ENCODE measurements at regions not wholly inside any gene's neighbourhood (a gene's known extent, or its start where the extent isn't known, plus 50 kb on each side); places are given as distances from the start of the nearest gene placed in this dataset.

DNA sequence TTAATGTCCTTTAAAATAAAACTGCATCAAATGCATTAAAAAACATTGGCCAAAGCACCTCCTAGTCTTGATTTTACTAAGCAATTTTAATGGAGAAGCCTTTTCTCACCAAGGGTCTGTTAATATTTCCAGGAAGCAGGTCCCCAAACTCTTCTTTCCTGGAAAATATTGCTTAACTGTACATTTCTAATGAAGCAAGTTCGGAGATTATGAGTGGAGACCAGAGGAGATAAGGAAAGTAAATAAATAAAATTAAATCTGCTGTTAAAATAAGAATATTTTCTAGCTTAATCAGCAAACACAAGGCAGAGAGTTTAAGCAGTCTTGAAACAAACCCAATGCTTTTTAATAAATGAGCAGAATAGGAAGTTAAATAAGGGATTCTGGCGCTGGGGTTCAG lies 322.4 kb downstream of the PTEN start:
- TF ChIP-seq POLR2A (IDR thresholded peaks at IDR 0.05) (no peak), POLR2AphosphoS5 (IDR thresholded peaks at IDR 0.05) (no peak)
- TF ChIP-seq, protein P1, sequence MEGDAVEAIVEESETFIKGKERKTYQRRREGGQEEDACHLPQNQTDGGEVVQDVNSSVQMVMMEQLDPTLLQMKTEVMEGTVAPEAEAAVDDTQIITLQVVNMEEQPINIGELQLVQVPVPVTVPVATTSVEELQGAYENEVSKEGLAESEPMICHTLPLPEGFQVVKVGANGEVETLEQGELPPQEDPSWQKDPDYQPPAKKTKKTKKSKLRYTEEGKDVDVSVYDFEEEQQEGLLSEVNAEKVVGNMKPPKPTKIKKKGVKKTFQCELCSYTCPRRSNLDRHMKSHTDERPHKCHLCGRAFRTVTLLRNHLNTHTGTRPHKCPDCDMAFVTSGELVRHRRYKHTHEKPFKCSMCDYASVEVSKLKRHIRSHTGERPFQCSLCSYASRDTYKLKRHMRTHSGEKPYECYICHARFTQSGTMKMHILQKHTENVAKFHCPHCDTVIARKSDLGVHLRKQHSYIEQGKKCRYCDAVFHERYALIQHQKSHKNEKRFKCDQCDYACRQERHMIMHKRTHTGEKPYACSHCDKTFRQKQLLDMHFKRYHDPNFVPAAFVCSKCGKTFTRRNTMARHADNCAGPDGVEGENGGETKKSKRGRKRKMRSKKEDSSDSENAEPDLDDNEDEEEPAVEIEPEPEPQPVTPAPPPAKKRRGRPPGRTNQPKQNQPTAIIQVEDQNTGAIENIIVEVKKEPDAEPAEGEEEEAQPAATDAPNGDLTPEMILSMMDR (IDR thresholded peaks at IDR 0.05): no peak

All from transverse colon (tissue), 4 donors.